ENCODE measurements at regions not wholly inside any gene's neighbourhood (a gene's known extent, or its start where the extent isn't known, plus 50 kb on each side); places are given as distances from the start of the nearest gene placed in this dataset.
"Not testable (repeated sequence)": the region's sequence is repeated elsewhere in the genome, so short reads cannot be mapped to it uniquely, and the experiment has no call there.

DNA sequence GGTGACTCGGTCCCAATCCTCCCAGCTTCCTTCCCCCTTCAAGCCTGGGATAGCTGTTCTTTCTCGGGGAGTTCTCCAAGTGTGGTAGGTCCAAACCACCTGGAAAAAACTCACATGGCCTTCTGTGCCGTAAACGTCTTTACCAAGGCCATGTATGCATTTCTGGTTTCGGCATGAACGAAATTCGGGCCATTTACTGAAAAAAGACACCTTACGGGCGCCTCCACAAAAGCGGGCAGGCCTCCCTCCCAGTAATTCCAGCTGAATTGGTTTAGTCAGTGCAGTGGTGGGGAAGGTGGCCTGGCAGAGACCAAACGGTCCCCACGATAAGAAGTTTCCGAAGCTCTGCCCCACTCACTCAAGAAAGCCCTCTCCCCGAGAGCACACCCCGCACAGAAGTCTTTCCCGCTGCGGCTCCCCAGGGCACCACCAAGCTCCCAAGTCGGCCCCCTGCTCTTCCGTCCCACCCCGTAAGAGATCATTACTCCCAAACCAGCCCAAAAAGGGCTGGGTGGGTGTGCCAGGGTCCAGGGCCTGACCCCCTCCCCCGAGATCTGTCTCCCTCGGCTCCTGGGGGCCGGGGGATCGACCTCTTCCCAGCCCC lies 86.3 kb upstream of the MELK start:
- Mint-ChIP-seq H3K4me3 (peak overlapping the region; percentile 86), H3K9me3 (no peaks in the 10 kb centered on the region), H3K36me3 (ENCODE audit: low read depth) (peaks cover 8% of the 10 kb centered on the region), H3K27me3 (no peaks in the 10 kb centered on the region), H3K4me1 (peaks cover 40% of the 10 kb centered on the region), H3K27ac (peak overlapping the region; percentile 79)
- DNase-seq, result no peak
- intact Hi-C loops (cut with micrococcal nuclease), result loop anchor here (1.0 to 5.0 kb wide), 3 partner anchors 15 to 674 kb away; partner anchors contain the start of genes GNE and SPAG8

DNA sequence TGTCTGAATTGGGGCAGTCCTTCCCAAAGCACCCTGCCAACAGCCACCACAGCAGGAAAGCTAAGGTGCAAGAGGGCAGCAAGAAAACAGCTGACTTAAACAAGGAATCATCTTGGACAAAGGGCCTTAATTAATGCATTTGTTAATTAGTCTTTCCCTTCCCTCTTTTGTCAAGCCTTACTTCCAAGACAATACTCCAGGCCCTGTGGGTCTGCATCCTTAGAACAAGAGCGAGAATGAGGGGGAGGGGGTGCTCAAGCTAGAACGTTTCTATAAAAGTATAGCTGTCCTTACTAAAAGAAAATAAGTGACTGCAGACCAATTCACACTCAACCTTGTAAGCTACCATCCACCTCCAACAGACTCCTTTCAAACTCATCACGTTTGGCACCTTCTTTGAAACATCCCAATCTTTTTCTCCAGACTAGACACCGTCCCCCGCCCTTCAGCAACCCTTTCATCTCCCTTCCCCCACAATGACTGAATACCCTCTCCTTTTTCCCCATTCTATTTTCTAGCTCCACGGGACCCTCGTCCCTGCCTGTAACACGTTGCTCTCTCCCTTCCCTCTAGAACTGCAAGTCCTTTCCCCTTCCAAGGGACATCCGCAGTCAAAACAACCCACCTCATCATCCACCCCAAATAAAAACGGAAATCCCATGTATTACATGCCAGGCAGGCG lies 85.7 kb upstream of the RNF38 start:
- peak overlapping the region; percentile 86 for H3K4me3 Mint-ChIP-seq
- H3K27ac Mint-ChIP-seq, result peak overlapping the region; percentile 55
- H3K4me1 Mint-ChIP-seq, result peaks cover 42% of the 10 kb centered on the region
- H3K27me3 Mint-ChIP-seq, result no peaks in the 10 kb centered on the region
- intact Hi-C loops (cut with micrococcal nuclease), result loop anchor here (1.0 to 5.0 kb wide), 3 partner anchors 14 to 673 kb away; partner anchors contain the start of genes GNE and SPAG8
- peaks cover 8% of the 10 kb centered on the region for H3K36me3 Mint-ChIP-seq (ENCODE audit: low read depth)
- peak; percentile 60 for DNase-seq
- no peaks in the 10 kb centered on the region for H3K9me3 Mint-ChIP-seq

DNA sequence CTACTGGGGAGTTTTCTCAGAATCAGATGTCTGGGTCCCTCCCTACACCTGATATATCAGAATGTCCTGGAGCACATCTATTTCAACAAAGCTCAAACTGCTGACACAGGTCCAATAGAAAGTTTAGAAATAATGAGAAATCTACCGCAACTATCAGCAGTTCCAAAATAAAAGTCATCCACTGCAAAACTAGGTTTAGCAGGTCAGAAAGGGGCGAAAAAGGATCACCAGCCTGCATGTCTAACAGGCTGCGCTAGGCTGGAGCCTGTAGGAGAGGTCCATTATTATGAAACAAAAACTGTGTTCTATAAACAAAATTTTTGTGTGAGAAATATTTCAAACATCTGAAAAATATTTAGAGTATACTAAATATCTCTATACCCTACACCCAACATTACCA lies 84.1 kb upstream of the RNF38 start:
- Mint-ChIP-seq H3K4me1 (peaks cover 39% of the 10 kb centered on the region), H3K9me3 (no peaks in the 10 kb centered on the region), H3K4me3 (no peak overlapping the region), H3K27me3 (no peaks in the 10 kb centered on the region), H3K27ac (no peak overlapping the region), H3K36me3 (ENCODE audit: low read depth) (peaks cover 8% of the 10 kb centered on the region)
- intact Hi-C loops (cut with micrococcal nuclease), result no loop called here
- no peak for DNase-seq

DNA sequence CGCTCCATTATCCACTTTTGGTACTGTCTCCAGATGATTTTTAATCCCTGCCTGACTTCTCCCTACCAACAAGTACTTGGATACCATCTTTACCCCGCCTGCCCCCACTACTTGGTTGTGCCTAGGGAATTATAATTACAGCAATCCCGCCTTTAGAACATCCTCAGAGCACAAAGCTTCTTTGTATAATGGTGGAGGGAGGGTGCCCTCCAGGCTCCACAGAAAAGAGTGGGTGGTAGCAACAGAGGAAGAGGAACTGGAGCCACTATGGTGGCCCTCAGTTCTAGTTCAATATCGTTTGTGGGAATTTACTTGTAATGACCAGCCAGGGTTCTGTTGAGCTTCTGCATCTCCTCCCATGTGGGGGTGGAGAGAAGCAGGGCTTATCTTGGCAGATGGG lies 79.0 kb upstream of the RNF38 start:
- H3K27ac Mint-ChIP-seq, result no peak overlapping the region
- peaks cover 14% of the 10 kb centered on the region for H3K4me1 Mint-ChIP-seq
- no peak overlapping the region for H3K4me3 Mint-ChIP-seq
- H3K36me3 Mint-ChIP-seq (ENCODE audit: low read depth), result peaks cover 3% of the 10 kb centered on the region
- intact Hi-C loops (cut with micrococcal nuclease), result no loop called here
- DNase-seq, result no peak
- no peaks in the 10 kb centered on the region for H3K9me3 Mint-ChIP-seq
- H3K27me3 Mint-ChIP-seq, result no peaks in the 10 kb centered on the region

DNA sequence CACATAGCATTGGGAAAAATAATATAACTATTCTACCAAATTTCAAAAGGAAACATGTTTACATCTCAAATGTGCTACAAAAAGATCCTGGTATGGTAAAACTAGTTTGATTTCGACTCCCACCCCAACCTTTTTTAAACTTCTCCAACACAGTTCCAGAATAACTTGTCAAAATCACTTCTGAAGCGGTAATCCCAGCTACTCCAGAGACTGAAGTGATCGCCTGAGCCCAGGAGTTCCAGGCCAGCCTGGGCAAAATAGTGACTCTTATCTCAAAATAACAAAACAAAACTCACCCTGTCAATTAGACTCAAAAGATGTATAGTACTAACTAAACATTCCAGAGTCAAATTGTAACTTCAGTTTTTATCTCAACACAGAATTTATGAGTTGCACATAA lies 71.3 kb upstream of the RNF38 start:
- Mint-ChIP-seq H3K9me3 (no peaks in the 10 kb centered on the region), H3K4me3 (peak overlapping the region; percentile 86), H3K4me1 (peaks cover 27% of the 10 kb centered on the region), H3K27ac (peak overlapping the region; percentile 92), H3K27me3 (no peaks in the 10 kb centered on the region), H3K36me3 (ENCODE audit: low read depth) (peaks cover 4% of the 10 kb centered on the region)
- DNase-seq, result no peak
- intact Hi-C loops (cut with micrococcal nuclease), result loop anchor here (1.0 kb wide), 1 partner anchor 15 kb away; no protein-coding TSS in a partner anchor

DNA sequence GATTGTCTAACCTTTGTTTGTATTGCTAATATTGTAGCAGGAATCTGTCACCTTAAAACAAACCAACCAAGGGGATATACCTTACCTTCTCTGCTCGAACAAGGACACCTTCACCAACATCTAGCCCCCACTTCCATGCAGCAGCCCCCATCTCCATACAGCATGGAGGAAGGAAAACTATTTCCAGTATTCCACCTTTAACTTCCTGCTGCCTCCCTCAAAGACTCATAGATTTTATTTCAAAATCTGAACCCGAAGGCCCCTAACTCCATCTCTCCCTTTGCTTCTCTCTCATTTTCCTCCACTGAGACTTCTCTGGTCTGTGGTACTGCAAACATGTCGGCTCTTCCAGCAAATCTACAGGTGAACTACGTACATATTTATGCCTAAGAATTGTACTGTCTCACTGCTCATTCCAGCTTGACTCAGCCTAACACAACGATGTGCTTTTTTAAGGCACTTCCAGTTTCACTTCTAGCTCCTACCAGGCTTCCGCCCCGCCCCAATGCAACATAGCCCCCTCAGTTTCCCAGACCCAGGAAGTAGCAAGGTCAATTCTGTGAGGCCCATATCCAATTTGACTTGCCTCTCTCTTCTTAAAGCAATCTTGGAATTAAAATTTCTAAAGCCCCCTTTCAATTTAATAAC lies 70.7 kb upstream of the RNF38 start:
- H3K9me3 Mint-ChIP-seq, result no peaks in the 10 kb centered on the region
- peak overlapping the region; percentile 86 for H3K4me3 Mint-ChIP-seq
- H3K27ac Mint-ChIP-seq, result peak overlapping the region; percentile 92
- intact Hi-C loops (cut with micrococcal nuclease), result loop anchor here (1.0 kb wide), 1 partner anchor 16 kb away; no protein-coding TSS in a partner anchor
- H3K36me3 Mint-ChIP-seq (ENCODE audit: low read depth), result peaks cover 4% of the 10 kb centered on the region
- DNase-seq, result peak; percentile 90
- H3K27me3 Mint-ChIP-seq, result no peaks in the 10 kb centered on the region
- peaks cover 27% of the 10 kb centered on the region for H3K4me1 Mint-ChIP-seq

DNA sequence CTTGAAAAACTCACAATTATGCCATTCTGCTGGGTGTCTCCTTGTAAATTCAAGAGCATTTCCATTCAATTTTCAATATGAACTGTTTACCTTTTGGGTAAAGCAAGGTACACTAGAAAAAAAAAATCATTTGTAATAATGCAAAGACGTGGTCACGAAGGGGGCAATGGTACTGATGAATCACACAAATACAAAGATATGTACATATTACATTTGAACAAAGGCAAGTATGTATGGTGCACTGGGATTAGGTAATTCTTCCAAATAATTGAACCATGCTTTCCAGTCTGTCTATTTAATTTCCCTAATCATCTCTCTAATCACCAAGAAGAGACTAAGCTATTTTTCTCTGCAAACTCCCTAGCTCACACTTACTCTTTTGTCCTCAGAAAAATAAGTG lies 63.4 kb upstream of the RNF38 start:
- no peak for DNase-seq
- Mint-ChIP-seq H3K36me3 (ENCODE audit: low read depth) (peaks cover 12% of the 10 kb centered on the region), H3K4me3 (no peak overlapping the region), H3K4me1 (peaks cover 33% of the 10 kb centered on the region), H3K9me3 (no peaks in the 10 kb centered on the region), H3K27me3 (no peaks in the 10 kb centered on the region), H3K27ac (no peak overlapping the region)
- intact Hi-C loops (cut with micrococcal nuclease), result no loop called here

DNA sequence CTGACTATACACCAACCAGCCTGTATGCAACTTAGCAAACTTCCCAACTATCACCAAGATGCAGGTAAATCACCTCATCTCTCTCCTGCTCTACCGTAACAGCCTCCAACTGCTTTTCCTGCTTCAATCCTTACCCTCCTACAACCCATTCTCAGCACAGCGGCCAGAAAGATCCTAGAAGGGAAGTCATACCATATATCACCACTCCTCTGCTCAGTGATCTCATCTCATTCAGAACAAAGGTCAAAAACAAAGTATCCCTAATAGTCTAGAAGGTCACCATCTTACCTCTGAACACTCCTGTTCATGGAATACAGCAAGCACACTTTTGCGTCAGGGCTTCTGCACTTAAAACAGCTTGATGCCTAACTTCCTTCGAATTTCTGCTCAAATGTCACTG lies 62.2 kb upstream of the RNF38 start:
- Mint-ChIP-seq H3K27ac (no peak overlapping the region), H3K9me3 (no peaks in the 10 kb centered on the region), H3K4me3 (no peak overlapping the region), H3K27me3 (no peaks in the 10 kb centered on the region), H3K4me1 (peaks cover 41% of the 10 kb centered on the region), H3K36me3 (ENCODE audit: low read depth) (peaks cover 14% of the 10 kb centered on the region)
- DNase-seq, result no peak
- intact Hi-C loops (cut with micrococcal nuclease), result no loop called here

DNA sequence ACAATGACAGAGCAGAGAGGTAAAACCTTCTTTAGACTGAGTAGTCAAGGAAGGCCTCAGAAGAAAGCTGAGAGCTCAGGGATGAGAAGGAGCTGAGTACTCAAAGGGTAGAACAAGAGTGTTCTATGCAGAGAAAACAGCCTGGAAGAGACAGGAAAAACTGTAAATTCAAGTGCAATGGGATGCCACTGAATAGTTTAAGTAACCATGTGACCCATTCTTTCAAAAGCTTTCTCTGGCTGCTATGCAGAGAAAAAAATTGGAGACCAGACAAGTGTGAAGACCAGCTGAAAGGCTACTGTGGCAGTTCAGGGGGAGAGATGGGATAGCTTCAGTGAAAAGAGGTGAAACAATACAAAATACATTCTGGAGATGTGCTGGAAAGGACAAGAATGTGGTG lies 61.3 kb upstream of the RNF38 start:
- Mint-ChIP-seq H3K27me3 (no peaks in the 10 kb centered on the region), H3K4me3 (no peak overlapping the region), H3K27ac (no peak overlapping the region), H3K9me3 (no peaks in the 10 kb centered on the region), H3K36me3 (ENCODE audit: low read depth) (peaks cover 16% of the 10 kb centered on the region), H3K4me1 (peaks cover 50% of the 10 kb centered on the region)
- no peak for DNase-seq
- intact Hi-C loops (cut with micrococcal nuclease), result no loop called here

DNA sequence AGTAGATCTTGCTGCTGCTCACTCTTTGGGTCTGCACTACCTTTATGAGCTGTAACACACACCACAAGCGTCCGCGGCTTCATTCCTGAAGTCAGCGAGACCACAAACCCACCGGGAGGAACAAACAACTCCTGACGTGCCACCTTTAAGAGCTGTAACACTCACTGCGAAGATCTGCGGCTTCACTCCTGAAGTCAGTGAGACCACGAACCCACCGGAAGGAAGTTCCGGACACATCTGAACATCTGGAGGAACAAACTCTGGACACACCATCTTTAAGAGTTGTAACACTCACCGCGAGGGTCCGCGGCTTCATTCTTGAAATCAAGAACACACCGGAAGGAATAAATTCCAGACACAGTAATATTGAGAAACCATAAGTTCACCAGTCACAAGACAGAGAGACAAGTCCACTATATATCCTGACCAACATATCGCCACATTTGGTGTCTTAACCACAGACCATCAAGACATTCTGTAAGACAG lies 58.4 kb upstream of the RNF38 start:
- Mint-ChIP-seq H3K36me3 (ENCODE audit: low read depth) (peaks cover 18% of the 10 kb centered on the region), H3K4me1 (peaks cover 48% of the 10 kb centered on the region), H3K4me3 (peak overlapping the region; percentile 78), H3K27ac (peak overlapping the region; percentile 86)
- H3K27me3 Mint-ChIP-seq, H3K9me3 Mint-ChIP-seq: not testable (repeated sequence)
- intact Hi-C loops (cut with micrococcal nuclease), result loop anchor here (2.0 kb wide), 2 partner anchors 34 to 58 kb away; partner anchors contain the start of gene RNF38
- DNase-seq, result peak; percentile 92

DNA sequence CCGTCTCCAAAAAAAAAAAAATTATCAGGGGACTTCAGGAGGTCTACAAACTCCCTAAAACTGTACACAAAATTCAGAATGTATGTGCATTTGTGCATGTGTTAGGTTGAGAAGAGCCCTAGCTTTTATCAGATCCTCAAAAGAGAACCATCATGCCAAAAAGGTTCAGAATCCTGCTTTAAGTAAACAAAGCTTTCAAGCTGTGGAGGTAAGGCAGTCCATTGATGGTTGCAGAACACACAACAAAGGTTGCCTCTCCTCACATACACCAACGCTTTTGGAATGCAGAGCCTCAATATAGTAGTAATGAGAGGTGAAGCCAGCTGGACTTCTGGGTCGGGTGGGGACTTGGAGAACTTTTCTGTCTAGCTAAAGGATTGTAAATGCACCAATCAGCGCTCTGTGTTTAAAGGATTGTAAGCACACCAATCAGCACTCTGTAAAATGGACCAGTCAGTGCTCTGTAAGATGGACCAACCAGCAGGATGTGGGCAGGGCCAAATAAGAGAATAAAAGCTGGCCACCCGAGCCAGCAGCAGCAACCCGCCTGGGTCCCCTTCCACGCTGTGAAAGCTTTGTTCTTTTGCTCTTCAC lies 57.9 kb upstream of the RNF38 start:
- H3K4me1 Mint-ChIP-seq, result peaks cover 46% of the 10 kb centered on the region

DNA sequence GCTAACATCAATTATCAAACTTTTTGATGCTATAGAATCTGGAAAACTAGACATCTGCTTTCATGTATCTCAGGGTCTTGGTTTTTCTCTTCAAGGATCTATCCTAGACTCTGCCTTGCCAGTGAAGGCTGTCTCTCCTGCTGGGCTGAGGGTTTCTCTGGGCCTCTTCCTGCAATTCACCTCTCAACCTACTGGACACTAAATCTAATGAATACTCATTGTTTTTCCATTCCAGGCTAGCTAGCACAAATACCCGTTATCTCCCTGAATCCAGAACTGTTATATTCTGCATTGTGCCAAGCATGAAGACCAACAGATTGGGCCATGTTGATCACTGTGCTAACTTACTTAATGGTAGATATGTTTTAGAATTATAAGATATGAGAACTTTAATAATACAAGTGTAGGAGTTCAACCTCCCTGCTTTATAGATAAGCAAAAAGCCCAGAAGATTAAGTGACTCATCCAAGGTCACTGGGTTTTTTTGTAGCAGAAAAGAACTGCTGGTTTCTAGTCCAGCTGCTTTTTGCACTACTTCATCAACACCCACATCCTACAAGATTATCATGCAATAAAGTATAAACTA lies 56.5 kb upstream of the RNF38 start:
- Mint-ChIP-seq H3K36me3 (ENCODE audit: low read depth) (peaks cover 11% of the 10 kb centered on the region), H3K9me3 (no peaks in the 10 kb centered on the region), H3K27me3 (no peaks in the 10 kb centered on the region), H3K4me1 (peaks cover 45% of the 10 kb centered on the region), H3K27ac (peak overlapping the region; percentile 37), H3K4me3 (peak overlapping the region; percentile 62)
- intact Hi-C loops (cut with micrococcal nuclease), result no loop called here
- no peak for DNase-seq

More for the DNA sequence above, 57.9 kb upstream of the RNF38 start:
- no peak for DNase-seq
- intact Hi-C loops (cut with micrococcal nuclease), result loop anchor here (2.0 kb wide), 2 partner anchors 35 to 57 kb away; partner anchors contain the start of gene RNF38
- peaks cover 15% of the 10 kb centered on the region for H3K36me3 Mint-ChIP-seq (ENCODE audit: low read depth)
- peak overlapping the region; percentile 86 for H3K27ac Mint-ChIP-seq
- H3K27me3 Mint-ChIP-seq, result no peaks in the 10 kb centered on the region
- peak overlapping the region; percentile 78 for H3K4me3 Mint-ChIP-seq
- no peaks in the 10 kb centered on the region for H3K9me3 Mint-ChIP-seq

DNA sequence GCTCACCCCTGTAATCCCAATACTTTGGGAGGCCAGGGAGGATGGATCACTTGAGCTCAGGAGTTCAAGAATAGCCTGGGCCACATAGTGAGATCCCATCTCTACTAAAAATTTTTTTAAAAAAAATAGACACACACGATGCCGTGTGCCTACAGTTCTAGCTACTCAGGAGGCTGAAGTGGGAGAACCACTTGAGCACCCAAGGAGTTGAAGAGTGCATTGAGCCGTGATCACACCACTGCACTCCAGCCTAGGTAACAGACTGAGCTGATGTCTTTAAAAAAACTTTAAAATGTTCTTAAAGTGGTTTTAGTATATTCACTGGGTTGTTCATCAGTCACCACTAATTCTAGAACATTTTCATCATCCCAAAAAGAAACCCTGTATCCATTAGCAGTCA lies 51.9 kb upstream of the RNF38 start:
- intact Hi-C loops (cut with micrococcal nuclease), result no loop called here
- Mint-ChIP-seq H3K4me1 (peaks cover 12% of the 10 kb centered on the region), H3K4me3 (no peak overlapping the region), H3K27ac (no peak overlapping the region), H3K9me3 (no peaks in the 10 kb centered on the region), H3K36me3 (ENCODE audit: low read depth) (peaks cover 7% of the 10 kb centered on the region), H3K27me3 (no peaks in the 10 kb centered on the region)
- no peak for DNase-seq
